Sciatic nerve (tissue), 2 donors: ENCODE measurements at regions not wholly inside any gene's neighbourhood (a gene's known extent, or its start where the extent isn't known, plus 50 kb on each side); places are given as distances from the start of the nearest gene placed in this dataset.

Source experiments
- ATAC-seq: fragments of 200-7000 bp; cut with Tn5 transposase; one replicate; pipeline ENCODE4 v1.9.1; 2020; ENCODE audit warnings: mild to moderate bottlenecking, moderate library complexity
- DNase-seq: peaks from one replicate; pipeline ENCODE4 v3.0.0-alpha.2; 2020; ENCODE audit warnings: low spot score
- intact Hi-C: fragments of 100-400 bp; cut with DNase I; formaldehyde crosslinking; loops from one replicate; pipeline ENCODE4 v1.14.2; 2022
- donor health status: DM: no; HTN: no; CAD: no.
- donor health status: DM: no; HTN: no; CAD: no.

- no peak for ATAC-seq
- intact Hi-C loops, result no loop called here
Measured at GRCh38 chr5:114265432-114266060, 96.3 kb upstream of the KCNN2 start.

GRCh38 chr5:114266374-114266773, 95.5 kb upstream of the KCNN2 start:
- DNase-seq, result no peak
- intact Hi-C loops, result no loop called here
- no peak for ATAC-seq

More at GRCh38 chr5:114265432-114266060, 96.3 kb upstream of the KCNN2 start:
- DNase-seq, result no peak

- no peak for DNase-seq
- intact Hi-C loops, result no loop called here
- ATAC-seq, result no peak
Measured at GRCh38 chr5:114296191-114296590, 65.7 kb upstream of the KCNN2 start.

GRCh38 chr5:114297915-114298314, 64.0 kb upstream of the KCNN2 start:
- no peak for ATAC-seq
- no peak for DNase-seq
- intact Hi-C loops, result no loop called here

GRCh38 chr5:114305402-114306207, 56.3 kb upstream of the KCNN2 start:
- DNase-seq (no peak), ATAC-seq (no peak)
- intact Hi-C loops, result no loop called here

- no peak for DNase-seq
- ATAC-seq, result no peak
- intact Hi-C loops, result no loop called here
Measured at GRCh38 chr5:114308017-114308416, 53.9 kb upstream of the KCNN2 start.

- intact Hi-C loops, result no loop called here
- DNase-seq (no peak), ATAC-seq (no peak)
Measured at GRCh38 chr5:114308508-114308907, 53.4 kb upstream of the KCNN2 start.

GRCh38 chr5:114310666-114311065, 51.2 kb upstream of the KCNN2 start:
- ATAC-seq (no peak), DNase-seq (no peak)
- intact Hi-C loops, result no loop called here

GRCh38 chr5:114311281-114311680, 50.6 kb upstream of the KCNN2 start:
- intact Hi-C loops, result no loop called here
- no peak for DNase-seq
- ATAC-seq, result no peak

- intact Hi-C loops, result no loop called here
- no peak for DNase-seq
- ATAC-seq, result no peak
Measured at GRCh38 chr5:114311968-114312367, 49.9 kb upstream of the KCNN2 start.
